Mucosa of rectum (tissue), 2 donors: ENCODE measurements at regions not wholly inside any gene's neighbourhood (a gene's known extent, or its start where the extent isn't known, plus 50 kb on each side); places are given as distances from the start of the nearest gene placed in this dataset.

Experiments
- H3K27ac ChIP-seq, 2 donors: one replicate each; pipeline ENCODE4 v1.7.0; 2013; ENCODE audit warnings: inconsistent platforms in 2 of 2, low read depth in 2 of 2, low read length in 2 of 2
- H3K27me3 ChIP-seq, 2 donors: one replicate each; pipeline ENCODE4 v1.7.0; 2013; ENCODE audit warnings: low read length in 2 of 2; ENCODE audit not compliant: control insufficient read depth in 2 of 2, insufficient read depth in 2 of 2
- H3K36me3 ChIP-seq, 2 donors: one replicate each; pipeline ENCODE4 v1.7.0; 2013; ENCODE audit warnings: low read length in 2 of 2; ENCODE audit not compliant: control insufficient read depth in 2 of 2, insufficient read depth in 2 of 2
- H3K4me1 ChIP-seq, 2 donors: one replicate each; pipeline ENCODE4 v1.7.0; 2013; ENCODE audit warnings: low read length in 2 of 2, mild to moderate bottlenecking in 1 of 2; ENCODE audit not compliant: control insufficient read depth in 2 of 2, insufficient read depth in 2 of 2
- H3K4me3 ChIP-seq, 2 donors: one replicate each; pipeline ENCODE4 v1.7.0; 2013; ENCODE audit warnings: low read length in 2 of 2
- H3K9ac ChIP-seq, 2 donors: one replicate each; pipeline ENCODE4 v1.7.0; 2013; ENCODE audit warnings: low read length in 2 of 2, low read depth in 1 of 2, mild to moderate bottlenecking in 1 of 2
- H3K9me3 ChIP-seq, 2 donors: one replicate each; pipeline ENCODE4 v1.7.0; 2013; ENCODE audit warnings: low read length in 2 of 2; ENCODE audit not compliant: control insufficient read depth in 2 of 2
- donor health status: healthy.
- donor health status: Normal muscosa, but diverticular disease.

DNA sequence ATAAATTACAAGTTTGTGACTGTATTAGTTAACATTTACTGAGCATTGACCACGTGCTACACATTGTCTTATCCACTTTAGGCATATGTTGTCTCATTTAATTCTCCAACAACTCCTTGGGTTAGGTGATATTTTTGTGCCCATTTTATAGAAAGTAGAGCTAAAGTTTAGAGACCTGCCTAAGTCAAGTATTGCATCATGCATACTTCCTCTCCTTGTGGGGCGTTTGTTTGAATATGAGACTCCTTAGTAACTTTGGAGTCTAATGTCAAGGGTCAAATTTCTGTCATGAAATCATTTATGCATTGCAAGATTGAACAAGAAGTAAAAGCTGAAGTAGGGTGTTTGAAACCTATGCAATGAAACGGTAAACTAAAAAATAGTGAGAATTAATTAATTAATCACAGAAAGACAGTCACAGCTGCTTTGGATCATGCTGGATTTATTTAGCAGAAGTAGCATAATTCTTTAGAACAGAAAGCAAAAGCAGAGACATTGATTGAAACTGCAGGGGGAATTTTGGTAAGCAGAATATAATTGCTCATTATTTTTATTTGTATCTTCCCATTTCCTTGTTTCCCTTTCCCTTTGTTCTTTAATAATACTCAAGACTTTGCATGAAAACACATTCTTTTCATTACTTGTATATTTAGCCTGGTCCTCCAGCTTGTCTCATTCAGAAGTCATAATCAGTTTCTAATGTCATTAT lies 1374.4 kb upstream of the GJE1 start:
- Histone ChIP-seq H3K4me1 (no peaks in the 10 kb centered on the region), H3K36me3 (no peaks in the 10 kb centered on the region), H3K9ac (no peak overlapping the region), H3K4me3 (no peak overlapping the region), H3K27me3 (no peaks in the 10 kb centered on the region), H3K9me3 (no peaks in the 10 kb centered on the region), H3K27ac (no peak overlapping the region)

GRCh38 chr6:140752234-140752633 lies 1377.8 kb upstream of the CITED2 start:
- no peaks in the 10 kb centered on the region for H3K27me3 ChIP-seq

GRCh38 chr6:140747114-140747513 lies 1372.7 kb upstream of the CITED2 start:
- Histone ChIP-seq H3K27ac (no peak overlapping the region), H3K36me3 (no peaks in the 10 kb centered on the region), H3K9me3 (peaks cover 0 to 2% of the 10 kb centered on the region in 2 donors), H3K9ac (no peak overlapping the region), H3K27me3 (no peaks in the 10 kb centered on the region), H3K4me1 (no peaks in the 10 kb centered on the region), H3K4me3 (no peak overlapping the region)

More at GRCh38 chr6:140752234-140752633, 1377.8 kb upstream of the CITED2 start:
- H3K9ac ChIP-seq = no peak overlapping the region
- H3K4me1 ChIP-seq = no peaks in the 10 kb centered on the region
- H3K9me3 ChIP-seq = peaks cover 0 to 2% of the 10 kb centered on the region in 2 donors
- H3K27ac ChIP-seq = no peak overlapping the region
- no peaks in the 10 kb centered on the region for H3K36me3 ChIP-seq
- H3K4me3 ChIP-seq = no peak overlapping the region

- Histone ChIP-seq H3K36me3 (no peaks in the 10 kb centered on the region), H3K4me1 (no peaks in the 10 kb centered on the region), H3K4me3 (no peak overlapping the region), H3K27me3 (no peaks in the 10 kb centered on the region), H3K9ac (no peak overlapping the region), H3K9me3 (no peaks in the 10 kb centered on the region), H3K27ac (no peak overlapping the region)
Measured at GRCh38 chr6:140744659-140745320, 1370.3 kb upstream of the CITED2 start.

DNA sequence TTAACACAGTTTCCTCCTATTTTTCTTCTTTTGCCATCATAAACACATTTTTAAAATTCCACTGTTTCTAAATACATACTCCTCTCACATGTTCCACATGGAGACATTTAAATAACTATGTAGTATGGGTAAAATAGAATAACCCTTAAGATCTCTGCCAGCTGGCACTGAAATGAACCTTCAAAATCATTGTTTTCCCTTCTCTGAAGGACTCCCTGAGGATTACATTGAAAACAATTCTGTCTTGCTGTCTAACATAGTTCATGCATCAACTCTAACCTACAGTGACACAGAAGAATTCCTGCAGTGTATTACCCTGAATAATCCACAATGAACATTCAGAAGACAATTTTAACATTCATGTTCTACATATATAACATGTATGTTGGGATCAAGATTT lies 1361.8 kb upstream of the CITED2 start:
- no peak overlapping the region for H3K27ac ChIP-seq
- H3K9me3 ChIP-seq = no peaks in the 10 kb centered on the region
- H3K27me3 ChIP-seq = no peaks in the 10 kb centered on the region
- no peaks in the 10 kb centered on the region for H3K36me3 ChIP-seq
- no peaks in the 10 kb centered on the region for H3K4me1 ChIP-seq
- no peak overlapping the region for H3K9ac ChIP-seq
- H3K4me3 ChIP-seq = no peak overlapping the region

DNA sequence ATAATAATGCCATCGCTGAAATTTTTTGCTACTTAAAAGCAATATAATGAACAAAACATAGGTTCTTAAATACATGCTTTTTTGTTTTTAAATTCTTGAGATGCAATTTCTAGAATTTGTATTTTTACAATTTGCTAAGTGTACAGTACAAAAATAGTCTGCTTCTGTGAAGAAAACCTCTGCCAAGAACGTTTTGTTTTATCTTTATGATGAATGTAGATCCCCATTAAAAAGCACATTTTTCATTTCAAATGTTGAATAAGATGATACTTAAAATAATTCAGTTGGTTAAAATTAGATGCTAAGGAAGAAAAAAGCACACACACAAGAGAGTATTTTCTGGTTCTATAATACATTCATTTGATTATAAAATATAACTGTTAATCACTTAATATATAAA lies 1358.5 kb upstream of the CITED2 start:
- Histone ChIP-seq H3K36me3 (no peaks in the 10 kb centered on the region), H3K27ac (no peak overlapping the region), H3K4me3 (no peak overlapping the region), H3K9me3 (no peaks in the 10 kb centered on the region), H3K4me1 (no peaks in the 10 kb centered on the region), H3K27me3 (no peaks in the 10 kb centered on the region), H3K9ac (no peak overlapping the region)

- H3K27ac ChIP-seq = no peak overlapping the region
- no peak overlapping the region for H3K4me3 ChIP-seq
Measured at GRCh38 chr6:140732155-140732554, 1357.7 kb upstream of the CITED2 start.

GRCh38 chr6:140731741-140732140 lies 1357.3 kb upstream of the CITED2 start:
- Histone ChIP-seq H3K9me3 (no peaks in the 10 kb centered on the region), H3K36me3 (no peaks in the 10 kb centered on the region), H3K4me1 (no peaks in the 10 kb centered on the region), H3K27me3 (no peaks in the 10 kb centered on the region), H3K27ac (no peak overlapping the region), H3K9ac (no peak overlapping the region), H3K4me3 (no peak overlapping the region)

More at GRCh38 chr6:140732155-140732554, 1357.7 kb upstream of the CITED2 start:
- H3K36me3 ChIP-seq = no peaks in the 10 kb centered on the region
- H3K4me1 ChIP-seq = no peaks in the 10 kb centered on the region
- no peaks in the 10 kb centered on the region for H3K27me3 ChIP-seq
- H3K9ac ChIP-seq = no peak overlapping the region
- no peaks in the 10 kb centered on the region for H3K9me3 ChIP-seq

DNA sequence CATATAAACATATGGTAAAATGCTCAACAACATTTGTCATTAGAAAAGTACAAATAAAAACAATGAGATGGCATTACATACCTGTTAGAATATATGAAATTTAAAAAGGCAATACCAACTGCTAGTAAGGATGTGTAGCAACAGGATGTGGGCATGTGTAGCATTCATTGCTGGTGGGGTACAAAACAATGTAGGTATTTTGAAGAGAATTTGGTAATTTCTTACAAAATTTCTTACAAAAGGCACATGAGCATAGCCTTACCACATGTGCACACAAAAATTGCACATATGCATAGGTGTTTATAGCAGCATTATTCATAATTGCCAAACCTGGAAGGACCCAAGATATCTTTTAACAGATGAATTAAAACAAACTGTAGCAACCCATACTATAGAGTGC lies 1355.1 kb upstream of the CITED2 start:
- Histone ChIP-seq H3K4me3 (no peak overlapping the region), H3K27me3 (no peaks in the 10 kb centered on the region), H3K9me3 (no peaks in the 10 kb centered on the region), H3K9ac (no peak overlapping the region), H3K27ac (no peak overlapping the region), H3K36me3 (no peaks in the 10 kb centered on the region), H3K4me1 (no peaks in the 10 kb centered on the region)

DNA sequence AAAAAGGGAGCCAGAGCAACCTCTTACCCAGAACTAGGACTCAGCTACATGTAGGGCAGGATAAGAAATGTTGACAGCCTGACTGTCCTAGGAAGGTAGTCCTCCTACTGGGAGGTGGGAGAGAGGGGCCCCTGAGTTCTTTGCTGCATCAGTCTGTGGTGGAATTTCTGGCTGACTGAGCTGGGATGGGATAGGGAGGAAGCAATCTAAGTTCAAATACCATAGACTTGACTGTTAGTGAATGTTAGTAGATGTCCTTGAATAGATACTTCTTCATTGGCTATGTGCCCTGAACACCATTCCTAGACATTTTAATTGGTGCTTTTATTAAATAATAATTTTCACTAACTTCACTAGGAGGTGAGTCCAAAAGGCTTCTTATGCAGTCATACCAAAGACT lies 1343.6 kb upstream of the CITED2 start:
- no peaks in the 10 kb centered on the region for H3K27me3 ChIP-seq
- no peak overlapping the region for H3K27ac ChIP-seq
- no peaks in the 10 kb centered on the region for H3K4me1 ChIP-seq
- H3K9me3 ChIP-seq = no peaks in the 10 kb centered on the region
- no peaks in the 10 kb centered on the region for H3K36me3 ChIP-seq
- no peak overlapping the region for H3K9ac ChIP-seq
- H3K4me3 ChIP-seq = no peak overlapping the region
